PC-3 (cell line): ENCODE measurements at regions not wholly inside any gene's neighbourhood (a gene's known extent, or its start where the extent isn't known, plus 50 kb on each side); places are given as distances from the start of the nearest gene placed in this dataset.
A peak's percentile ranks its signal among the peaks of the same experiment; 100 is the strongest.

Experiments used
- ATAC-seq: fragments of 200-7000 bp; cut with Tn5 transposase; 2 replicates; pipeline ENCODE4 v1.9.1; 2020; ENCODE audit warnings: mild to moderate bottlenecking, moderate library complexity
- BruUV-seq: library from RNA; stranded (reverse); fragments of 400-500 nt; replicated peaks from 2 replicates; lab custom pipeline; 2021; lab: Mats Ljungman, UMichigan
- CTCF ChIA-PET: fragments of 300-600 bp; sonication (Branson Sonifier 250); formaldehyde crosslinking; loops from one replicate; lab custom pipeline; 2022; ENCODE audit warnings: antibody characterized with exemption; lab: Charles Lee
- POLR2A ChIA-PET: fragments of 300-600 bp; sonication (Branson Sonifier 250); formaldehyde crosslinking; loops from one replicate; lab custom pipeline; 2022; ENCODE audit warnings: antibody characterized with exemption; ENCODE audit not compliant: unreplicated experiment; lab: Charles Lee
- DNase-seq: peaks from one replicate; pipeline ENCODE4 v3.0.0-alpha.2; 2015
- H2AFZ ChIP-seq: fragments of 300-600 bp; sonication (generic); 2 replicates; pipeline ENCODE4 v1.6.0; 2016; ENCODE audit warnings: antibody characterized with exemption, low read length
- H3F3A ChIP-seq: fragments of 300-600 bp; sonication (generic); one replicate; pipeline ENCODE4 v1.6.0; 2017; ENCODE audit warnings: antibody characterized with exemption, low read length, control low read depth, mild to moderate bottlenecking; ENCODE audit not compliant: unreplicated experiment
- H3K27ac ChIP-seq: fragments of 300-600 bp; sonication (generic); 2 replicates; pipeline ENCODE4 v1.5.1; 2016; ENCODE audit warnings: mild to moderate bottlenecking, low read length
- H3K27me3 ChIP-seq: fragments of 300-600 bp; sonication (generic); 2 replicates; pipeline ENCODE4 v1.6.1; 2016; ENCODE audit warnings: low read length, mixed read lengths
- H3K36me3 ChIP-seq: fragments of 300-600 bp; sonication (generic); 2 replicates; pipeline ENCODE4 v1.6.1; 2016; ENCODE audit warnings: low read depth, mixed run types, low read length, mixed read lengths
- H3K4me1 ChIP-seq: fragments of 300-600 bp; sonication (generic); 2 replicates; pipeline ENCODE4 v1.5.1; 2016; ENCODE audit warnings: low read length; ENCODE audit not compliant: insufficient read depth
- H3K4me2 ChIP-seq: fragments of 300-600 bp; sonication (generic); 2 replicates; pipeline ENCODE4 v1.6.0; 2016; ENCODE audit warnings: low read length
- H3K4me3 ChIP-seq: fragments of 300-600 bp; sonication (generic); 2 replicates; pipeline ENCODE4 v1.5.1; 2016; ENCODE audit warnings: mild to moderate bottlenecking, low read length, mixed read lengths
- H3K79me2 ChIP-seq: fragments of 300-600 bp; sonication (generic); 2 replicates; pipeline ENCODE4 v1.6.1; 2017; ENCODE audit warnings: low read length, mixed read lengths
- H3K9ac ChIP-seq: fragments of 300-600 bp; sonication (generic); 2 replicates; pipeline ENCODE4 v1.6.0; 2016; ENCODE audit warnings: mild to moderate bottlenecking, low read length
- H3K9me2 ChIP-seq: fragments of 300-600 bp; sonication (generic); replicated peaks from 2 replicates; pipeline ENCODE4 v1.6.1; 2016; ENCODE audit warnings: mixed run types, low read length, mixed read lengths
- H3K9me3 ChIP-seq: fragments of 300-600 bp; sonication (generic); 2 replicates; pipeline ENCODE4 v1.6.1; 2016; ENCODE audit warnings: low read length, mixed read lengths
- H4K20me1 ChIP-seq: fragments of 300-600 bp; sonication (generic); 2 replicates; pipeline ENCODE4 v1.6.1; 2016; ENCODE audit warnings: low read length, mixed read lengths
- EZH2 ChIP-seq: fragments of 300-600 bp; sonication (generic); IDR thresholded peaks from one replicate; pipeline ENCODE4 v1.6.1; 2017; ENCODE audit warnings: antibody characterized with exemption, mild to moderate bottlenecking, low read length; ENCODE audit not compliant: unreplicated experiment
- EZH2phosphoT487 ChIP-seq: fragments of 300-600 bp; sonication (generic); IDR thresholded peaks from 2 replicates; pipeline ENCODE4 v1.6.1; 2018; ENCODE audit warnings: mild to moderate bottlenecking, antibody characterized with exemption, low read length, borderline replicate concordance
- intact Hi-C: fragments of 100-400 bp; cut with micrococcal nuclease; formaldehyde crosslinking; loops from 2 replicates; pipeline ENCODE4 v1.9.0; 2023
- TF ChIP-seq, protein P1 (sequence below): fragments of 300-600 bp; sonication (generic); conservative IDR thresholded peaks from 2 replicates; pipeline ENCODE4 v1.5.1; 2017; ENCODE audit warnings: antibody characterized with exemption, low read depth, mild to moderate bottlenecking, low read length

DNA sequence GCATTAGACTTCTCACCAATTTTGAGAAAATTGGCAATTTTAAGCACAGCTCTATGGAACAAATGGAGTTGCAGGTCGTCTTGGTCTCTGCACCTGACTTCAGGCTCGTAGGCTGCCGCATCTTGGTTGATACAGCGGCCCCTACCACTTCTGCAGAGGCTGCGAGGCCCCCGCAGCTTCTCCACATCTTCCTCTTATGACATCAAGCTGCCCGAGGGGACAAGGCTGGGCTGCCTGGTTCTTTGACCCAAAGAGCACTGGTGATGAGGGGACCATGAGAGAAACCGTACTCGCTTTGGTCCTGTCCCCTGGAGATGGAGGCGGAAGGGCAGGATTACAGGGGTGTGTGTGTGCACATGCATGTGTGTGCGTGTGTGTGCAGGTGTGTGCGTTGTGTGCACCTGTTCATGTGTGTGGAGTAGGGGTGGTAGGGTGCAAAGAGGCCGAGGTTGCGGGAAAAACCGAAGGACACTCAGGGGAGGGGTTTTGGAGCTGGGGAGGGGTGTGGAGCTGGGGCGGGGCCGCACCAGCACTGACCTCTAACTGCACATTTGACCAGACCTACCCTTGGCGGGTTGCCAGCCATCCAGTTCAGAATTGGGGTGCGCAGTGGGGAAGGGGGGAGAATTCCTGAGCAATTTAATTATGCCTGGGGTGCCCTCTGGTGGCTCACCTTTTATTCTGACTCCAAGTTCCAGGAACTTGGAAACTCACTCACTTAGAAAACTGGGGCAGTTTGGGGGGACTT is 65.1 kb upstream of the ARHGEF7 start:
- no peaks in the 10 kb centered on the region for H4K20me1 ChIP-seq
- H3K27me3 ChIP-seq: no peaks in the 10 kb centered on the region
- H3K9me2 ChIP-seq: no peaks in the 10 kb centered on the region
- peak; percentile 35 for DNase-seq
- no peak overlapping the region for H3K4me3 ChIP-seq
- no peak overlapping the region for H3K9ac ChIP-seq
- no peaks in the 10 kb centered on the region for H3K9me3 ChIP-seq
- TF ChIP-seq, protein P1, sequence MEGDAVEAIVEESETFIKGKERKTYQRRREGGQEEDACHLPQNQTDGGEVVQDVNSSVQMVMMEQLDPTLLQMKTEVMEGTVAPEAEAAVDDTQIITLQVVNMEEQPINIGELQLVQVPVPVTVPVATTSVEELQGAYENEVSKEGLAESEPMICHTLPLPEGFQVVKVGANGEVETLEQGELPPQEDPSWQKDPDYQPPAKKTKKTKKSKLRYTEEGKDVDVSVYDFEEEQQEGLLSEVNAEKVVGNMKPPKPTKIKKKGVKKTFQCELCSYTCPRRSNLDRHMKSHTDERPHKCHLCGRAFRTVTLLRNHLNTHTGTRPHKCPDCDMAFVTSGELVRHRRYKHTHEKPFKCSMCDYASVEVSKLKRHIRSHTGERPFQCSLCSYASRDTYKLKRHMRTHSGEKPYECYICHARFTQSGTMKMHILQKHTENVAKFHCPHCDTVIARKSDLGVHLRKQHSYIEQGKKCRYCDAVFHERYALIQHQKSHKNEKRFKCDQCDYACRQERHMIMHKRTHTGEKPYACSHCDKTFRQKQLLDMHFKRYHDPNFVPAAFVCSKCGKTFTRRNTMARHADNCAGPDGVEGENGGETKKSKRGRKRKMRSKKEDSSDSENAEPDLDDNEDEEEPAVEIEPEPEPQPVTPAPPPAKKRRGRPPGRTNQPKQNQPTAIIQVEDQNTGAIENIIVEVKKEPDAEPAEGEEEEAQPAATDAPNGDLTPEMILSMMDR: peak; percentile 73
- TF ChIP-seq EZH2phosphoT487: no peak
- H3K4me1 ChIP-seq: no peaks in the 10 kb centered on the region
- no peak overlapping the region for H2AFZ ChIP-seq
- no peak for ATAC-seq
- H3K27ac ChIP-seq: no peak overlapping the region
- intact Hi-C loops: loop anchor here (1.0 kb wide), 2 partner anchors 106 to 135 kb away; partner anchors contain the start of gene ANKRD10
- H3K36me3 ChIP-seq: no peaks in the 10 kb centered on the region
- no peaks in the 10 kb centered on the region for H3K79me2 ChIP-seq
- H3F3A ChIP-seq: no peaks in the 10 kb centered on the region
- BruUV-seq: no TSS peak
- POLR2A ChIA-PET: interaction anchor here (0.6 kb wide), 1 partner anchor 163 kb away, joined by 4 read pairs; no protein-coding TSS in a partner anchor
- no peak overlapping the region for H3K4me2 ChIP-seq
- CTCF ChIA-PET: no interaction called here

DNA sequence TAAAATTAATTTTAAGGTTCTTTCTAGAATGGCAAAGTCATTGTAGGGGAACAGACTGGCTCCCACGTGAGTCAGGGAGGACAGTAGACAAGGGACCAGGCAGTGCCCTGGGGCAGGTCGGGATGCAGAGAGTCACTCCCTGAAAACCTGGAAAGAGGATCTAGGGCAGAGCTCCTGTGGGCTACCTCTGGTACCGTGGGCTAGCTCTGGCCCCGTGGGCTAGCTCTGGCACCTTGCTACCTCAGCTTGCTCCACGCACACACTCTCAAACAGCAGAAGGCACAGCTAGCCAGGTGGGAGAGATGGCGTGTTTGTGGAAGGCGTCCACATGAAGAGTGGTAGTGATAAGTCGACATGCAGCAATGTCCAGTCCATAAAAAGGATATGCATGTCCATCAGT is 66.7 kb upstream of the ARHGEF7 start:
- Histone ChIP-seq H3K36me3 (no peaks in the 10 kb centered on the region), H3F3A (no peaks in the 10 kb centered on the region), H3K4me2 (no peak overlapping the region), H3K9ac (no peak overlapping the region), H3K9me2 (no peaks in the 10 kb centered on the region), H2AFZ (no peak overlapping the region), H4K20me1 (no peaks in the 10 kb centered on the region), H3K27ac (no peak overlapping the region), H3K27me3 (no peaks in the 10 kb centered on the region), H3K4me1 (peaks cover 8% of the 10 kb centered on the region; the same call in 1 of the 2 replicates), H3K79me2 (no peaks in the 10 kb centered on the region), H3K4me3 (no peak overlapping the region), H3K9me3 (no peaks in the 10 kb centered on the region)
- ChIA-PET POLR2A (interaction anchor here (0.6 kb wide), 1 partner anchor 267 kb away, joined by 4 read pairs; no protein-coding TSS in a partner anchor), CTCF (no interaction called here)
- DNase-seq (no peak), ATAC-seq (no peak)
- no TSS peak for BruUV-seq
- intact Hi-C loops: no loop called here
- no peak for TF ChIP-seq EZH2
- TF ChIP-seq EZH2phosphoT487: no peak
- TF ChIP-seq, protein P1: no peak

DNA sequence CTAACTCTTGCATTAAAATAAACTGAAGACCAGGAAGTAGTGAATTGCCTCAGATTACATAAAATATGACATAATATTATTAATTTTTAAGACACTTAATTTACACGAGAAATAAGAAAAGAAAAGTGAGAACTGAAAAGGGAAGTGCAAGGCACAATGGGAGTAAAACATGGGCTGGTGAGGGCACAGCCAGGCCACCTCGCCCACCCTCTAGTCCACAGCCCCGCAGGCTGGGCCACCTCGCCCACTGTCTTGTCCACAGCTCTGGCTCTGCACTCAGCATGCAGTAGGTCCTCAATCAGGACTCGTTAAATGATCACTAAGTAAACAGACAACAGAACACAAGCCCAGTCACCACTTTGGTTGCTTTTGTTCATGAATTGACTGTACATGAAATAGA is 67.8 kb upstream of the ARHGEF7 start:
- BruUV-seq: no TSS peak
- Histone ChIP-seq H3K27ac (no peak overlapping the region), H3K27me3 (no peaks in the 10 kb centered on the region), H2AFZ (no peak overlapping the region), H3K79me2 (no peaks in the 10 kb centered on the region), H3K36me3 (no peaks in the 10 kb centered on the region), H3K4me1 (peaks cover 8% of the 10 kb centered on the region; the same call in 1 of the 2 replicates), H3F3A (no peaks in the 10 kb centered on the region), H3K9ac (no peak overlapping the region), H3K9me2 (no peaks in the 10 kb centered on the region), H4K20me1 (no peaks in the 10 kb centered on the region), H3K4me2 (no peak overlapping the region), H3K4me3 (no peak overlapping the region), H3K9me3 (no peaks in the 10 kb centered on the region)
- intact Hi-C loops: no loop called here
- ATAC-seq: peak; percentile 38; the same call in 1 of the 2 replicates
- no peak for DNase-seq
- TF ChIP-seq EZH2 (no peak), EZH2phosphoT487 (no peak)
- TF ChIP-seq, protein P1: no peak
- ChIA-PET POLR2A (no interaction called here), CTCF (interaction anchor here (0.6 kb wide), 1 partner anchor 66 kb away, joined by 4 read pairs; no protein-coding TSS in a partner anchor)
